Panc1 (cell line): ENCODE measurements at regions not wholly inside any gene's neighbourhood (a gene's known extent, or its start where the extent isn't known, plus 50 kb on each side); places are given as distances from the start of the nearest gene placed in this dataset.

Experiments
- POLR2AphosphoS5 ChIP-seq: IDR thresholded peaks from 2 replicates; pipeline ENCODE4 v1.6.1; 2012; ENCODE audit warnings: mild to moderate bottlenecking, low read depth, low read length, moderate library complexity
- TCF7L2 ChIP-seq: IDR thresholded peaks from 2 replicates; pipeline ENCODE4 v1.6.1; 2011; ENCODE audit warnings: mild to moderate bottlenecking, low read depth, low read length, inconsistent platforms

GRCh38 chr11:128342511-128343134 lies 244.7 kb downstream of the ETS1 start:
- no peak for TF ChIP-seq TCF7L2
- TF ChIP-seq POLR2AphosphoS5 = no peak
